ENCODE measurements at regions not wholly inside any gene's neighbourhood (a gene's known extent, or its start where the extent isn't known, plus 50 kb on each side); places are given as distances from the start of the nearest gene placed in this dataset.

DNA sequence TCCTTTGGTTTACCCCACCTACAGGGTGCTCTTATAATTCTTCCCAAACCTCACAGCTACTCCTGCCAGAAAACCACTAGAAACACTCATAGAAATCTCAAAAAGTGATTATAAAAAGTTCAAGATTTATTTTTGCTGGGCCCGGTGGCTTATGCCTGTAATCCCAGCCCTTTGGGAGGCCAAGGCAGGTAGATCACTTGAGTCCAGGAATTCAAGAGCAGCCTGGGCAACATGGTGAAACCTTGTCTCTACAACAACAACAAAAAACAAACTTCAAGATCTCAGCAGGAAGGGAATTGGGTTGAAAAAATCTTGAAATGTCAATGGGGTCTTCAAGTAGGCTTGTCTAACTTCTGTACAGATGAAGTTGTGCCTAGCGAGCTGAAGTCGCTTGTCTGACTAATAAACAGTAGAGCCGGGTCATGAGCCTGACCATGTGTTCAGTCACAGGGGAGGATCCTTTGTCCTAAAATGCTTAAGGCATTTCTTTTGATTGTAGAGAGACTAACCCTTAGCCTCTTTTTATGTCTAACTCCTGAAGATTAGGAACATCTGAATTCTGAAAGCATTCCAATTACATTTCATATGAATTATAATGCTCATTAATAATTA lies 124.6 kb downstream of the NOC3L start:
- intact Hi-C loops (cut with DNase I; ENCODE audit: low total_unique reads), result no loop called here

DNA sequence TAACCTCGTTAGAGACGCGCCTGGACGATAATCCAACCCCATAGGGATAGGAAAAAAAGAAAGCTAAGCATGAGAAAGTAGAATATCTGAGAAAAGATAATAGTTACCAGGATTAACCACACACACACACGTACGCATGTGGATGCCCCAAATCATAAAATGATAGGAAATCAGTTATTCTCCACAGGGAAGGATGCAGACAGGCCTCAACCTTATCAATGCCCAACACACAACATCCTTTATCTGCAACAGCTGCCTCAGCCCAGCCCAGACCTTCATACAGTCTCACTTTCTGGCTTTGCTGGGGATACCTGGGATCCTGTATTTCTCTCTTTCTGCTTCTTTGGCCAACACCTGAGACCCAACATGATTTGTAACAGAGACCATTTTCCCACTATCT lies 123.0 kb downstream of the NOC3L start:
- no peak for TF ChIP-seq POLR2A (IDR thresholded peaks at IDR 0.05)
- TF ChIP-seq, protein P1, sequence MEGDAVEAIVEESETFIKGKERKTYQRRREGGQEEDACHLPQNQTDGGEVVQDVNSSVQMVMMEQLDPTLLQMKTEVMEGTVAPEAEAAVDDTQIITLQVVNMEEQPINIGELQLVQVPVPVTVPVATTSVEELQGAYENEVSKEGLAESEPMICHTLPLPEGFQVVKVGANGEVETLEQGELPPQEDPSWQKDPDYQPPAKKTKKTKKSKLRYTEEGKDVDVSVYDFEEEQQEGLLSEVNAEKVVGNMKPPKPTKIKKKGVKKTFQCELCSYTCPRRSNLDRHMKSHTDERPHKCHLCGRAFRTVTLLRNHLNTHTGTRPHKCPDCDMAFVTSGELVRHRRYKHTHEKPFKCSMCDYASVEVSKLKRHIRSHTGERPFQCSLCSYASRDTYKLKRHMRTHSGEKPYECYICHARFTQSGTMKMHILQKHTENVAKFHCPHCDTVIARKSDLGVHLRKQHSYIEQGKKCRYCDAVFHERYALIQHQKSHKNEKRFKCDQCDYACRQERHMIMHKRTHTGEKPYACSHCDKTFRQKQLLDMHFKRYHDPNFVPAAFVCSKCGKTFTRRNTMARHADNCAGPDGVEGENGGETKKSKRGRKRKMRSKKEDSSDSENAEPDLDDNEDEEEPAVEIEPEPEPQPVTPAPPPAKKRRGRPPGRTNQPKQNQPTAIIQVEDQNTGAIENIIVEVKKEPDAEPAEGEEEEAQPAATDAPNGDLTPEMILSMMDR (IDR thresholded peaks at IDR 0.05), result no peak
- Histone ChIP-seq H3K27ac (no peak overlapping the region), H3K4me3 (no peak overlapping the region)

More for the DNA sequence above, 124.6 kb downstream of the NOC3L start:
- H3K27me3 ChIP-seq, result no peaks in the 10 kb centered on the region
- 86 to 92% methylated on average over 4 of the region's 4 CpGs for WGBS, 2 donors
- no peaks in the 10 kb centered on the region for H3K36me3 ChIP-seq (ENCODE audit: low read depth, missing control alignments)
- no peak overlapping the region for H3K27ac ChIP-seq
- no peaks in the 10 kb centered on the region for H3K4me1 ChIP-seq
- TF ChIP-seq POLR2A (IDR thresholded peaks at IDR 0.05), result no peak
- TF ChIP-seq, protein P1 (IDR thresholded peaks at IDR 0.05), result no peak
- H3K9me3 ChIP-seq, result no peaks in the 10 kb centered on the region
- H3K4me3 ChIP-seq, result no peak overlapping the region
- no peak for DNase-seq

DNA sequence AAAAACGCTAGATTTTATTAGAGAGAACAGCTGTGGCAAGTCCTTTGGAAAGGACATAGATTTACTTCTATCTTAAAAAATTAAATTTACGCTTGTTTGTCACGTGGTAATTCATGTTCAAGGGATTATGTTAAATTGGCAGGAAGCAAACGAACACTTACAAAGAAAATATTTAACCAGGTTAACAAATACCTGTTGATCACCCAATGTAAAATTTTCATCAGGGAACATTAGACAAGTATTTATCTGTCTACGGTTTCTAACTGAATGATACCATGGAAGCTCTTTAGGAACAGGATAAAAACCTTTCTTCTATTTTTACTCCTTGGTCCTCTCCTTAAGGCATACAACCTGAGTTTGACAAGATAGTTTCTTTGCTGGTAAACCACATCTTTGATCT lies 122.2 kb downstream of the NOC3L start:
- 91 to 92% methylated on average over 5 of the region's 5 CpGs for WGBS, 2 donors
- Histone ChIP-seq H3K4me1 (no peaks in the 10 kb centered on the region), H3K4me3 (no peak overlapping the region), H3K27me3 (no peaks in the 10 kb centered on the region), H3K36me3 (ENCODE audit: low read depth, missing control alignments) (no peaks in the 10 kb centered on the region), H3K9me3 (no peaks in the 10 kb centered on the region), H3K27ac (no peak overlapping the region)
- intact Hi-C loops (cut with DNase I; ENCODE audit: low total_unique reads), result loop anchor here (5.0 kb wide), 1 partner anchor 163 kb away; no protein-coding TSS in a partner anchor
- no peak for TF ChIP-seq POLR2A (IDR thresholded peaks at IDR 0.05)
- TF ChIP-seq, protein P1 (IDR thresholded peaks at IDR 0.05), result no peak
- DNase-seq, result no peak

More for the DNA sequence above, 123.0 kb downstream of the NOC3L start:
- intact Hi-C loops (cut with DNase I; ENCODE audit: low total_unique reads), result loop anchor here (5.0 kb wide), 1 partner anchor 162 kb away; no protein-coding TSS in a partner anchor
- no peaks in the 10 kb centered on the region for H3K4me1 ChIP-seq
- no peaks in the 10 kb centered on the region for H3K36me3 ChIP-seq (ENCODE audit: low read depth, missing control alignments)
- no peak for DNase-seq
- H3K27me3 ChIP-seq, result no peaks in the 10 kb centered on the region
- no peaks in the 10 kb centered on the region for H3K9me3 ChIP-seq
- 91% methylated on average over 6 of the region's 6 CpGs for WGBS, 2 donors

DNA sequence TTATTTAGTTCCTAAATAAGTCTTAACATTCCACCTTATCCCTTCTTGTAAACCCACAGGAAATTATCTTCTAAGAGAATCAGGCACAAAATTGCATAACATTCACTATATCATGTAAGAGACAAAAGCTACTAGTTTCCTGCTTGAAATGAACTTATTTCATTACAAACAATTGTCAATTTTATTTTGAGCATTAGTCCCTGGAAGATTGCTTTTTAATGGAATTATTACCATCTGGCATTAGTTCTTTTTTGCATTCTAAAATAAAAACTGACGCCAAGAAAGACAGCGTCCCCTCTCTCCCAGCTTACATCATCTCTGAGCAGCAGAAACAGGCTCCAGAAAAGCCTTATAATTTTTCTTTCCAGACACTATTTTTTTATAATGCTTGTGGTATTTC lies 121.8 kb downstream of the NOC3L start:
- Histone ChIP-seq H3K9me3 (no peaks in the 10 kb centered on the region), H3K36me3 (ENCODE audit: low read depth, missing control alignments) (no peaks in the 10 kb centered on the region), H3K27me3 (no peaks in the 10 kb centered on the region), H3K4me3 (no peak overlapping the region), H3K27ac (no peak overlapping the region), H3K4me1 (no peaks in the 10 kb centered on the region)
- intact Hi-C loops (cut with DNase I; ENCODE audit: low total_unique reads), result loop anchor here (5.0 kb wide), 1 partner anchor 164 kb away; no protein-coding TSS in a partner anchor
- WGBS, 2 donors, result 60 to 67% methylated on average over 2 of the region's 2 CpGs
- no peak for TF ChIP-seq POLR2A (IDR thresholded peaks at IDR 0.05)
- TF ChIP-seq, protein P1 (IDR thresholded peaks at IDR 0.05), result no peak
- no peak for DNase-seq

DNA sequence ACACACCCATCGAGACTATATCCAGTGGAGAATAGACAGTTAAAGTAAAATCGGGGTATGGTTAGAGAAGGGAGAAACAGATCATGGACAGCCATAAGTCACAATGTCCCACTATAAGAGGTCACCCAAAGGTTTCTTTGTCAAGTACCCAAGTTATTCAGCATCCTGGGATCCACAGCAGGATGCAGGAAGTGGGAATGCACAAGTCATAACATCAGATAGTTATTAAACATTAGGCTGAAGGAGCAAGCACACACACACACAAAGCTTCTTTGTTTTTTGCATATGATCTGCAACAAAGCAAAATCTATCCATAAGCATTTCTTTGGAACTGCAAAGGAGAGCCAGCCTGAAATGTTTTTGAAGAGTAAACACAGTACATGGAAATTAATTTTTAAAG lies 111.6 kb downstream of the NOC3L start:
- H3K4me1 ChIP-seq, result no peaks in the 10 kb centered on the region
- WGBS, 2 donors, result 90 to 93% methylated on average over 2 of the region's 2 CpGs
- H3K27ac ChIP-seq, result no peak overlapping the region

More for the DNA sequence above, 111.6 kb downstream of the NOC3L start:
- DNase-seq, result no peak
- H3K36me3 ChIP-seq (ENCODE audit: low read depth, missing control alignments), result no peaks in the 10 kb centered on the region
- no peaks in the 10 kb centered on the region for H3K9me3 ChIP-seq
- no peaks in the 10 kb centered on the region for H3K27me3 ChIP-seq
- intact Hi-C loops (cut with DNase I; ENCODE audit: low total_unique reads), result no loop called here
- TF ChIP-seq, protein P1 (IDR thresholded peaks at IDR 0.05), result no peak
- TF ChIP-seq POLR2A (IDR thresholded peaks at IDR 0.05), result no peak
- H3K4me3 ChIP-seq, result no peak overlapping the region

All from testis (tissue), 2 donors.